ENCODE measurements at regions not wholly inside any gene's neighbourhood (a gene's known extent, or its start where the extent isn't known, plus 50 kb on each side); places are given as distances from the start of the nearest gene placed in this dataset.
A peak's percentile ranks its signal among the peaks of the same experiment; 100 is the strongest.

DNA sequence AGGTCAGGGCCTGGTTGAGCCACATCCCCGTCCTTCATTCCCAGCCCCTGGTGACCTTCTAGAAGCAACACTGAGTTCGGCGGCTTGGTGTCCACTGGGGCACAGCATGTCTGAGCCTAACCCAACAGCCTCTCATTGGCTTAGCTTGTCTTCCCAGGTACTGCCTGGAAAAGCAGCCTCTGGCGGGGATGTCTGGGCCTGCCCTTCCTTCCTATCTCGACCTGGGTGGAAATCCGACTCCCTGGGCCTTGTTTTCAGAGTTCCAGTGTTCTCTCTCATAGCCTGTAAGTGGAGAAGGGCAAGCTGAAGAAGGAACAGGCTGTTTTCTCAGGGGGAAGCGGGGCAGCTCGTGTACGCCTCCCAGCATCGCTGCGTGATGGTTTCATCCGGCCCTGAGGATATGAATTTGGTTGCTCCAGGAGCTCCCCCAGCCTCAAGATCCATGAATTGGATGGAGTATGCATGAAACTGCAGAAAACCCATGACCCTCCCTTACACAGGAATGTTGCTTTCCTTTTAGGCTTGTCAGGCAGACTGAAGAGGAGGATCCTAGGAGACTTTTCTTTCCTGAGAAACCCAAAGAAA lies 116.5 kb upstream of the IRF2BP2 start:
- DNase-seq, result no peak

DNA sequence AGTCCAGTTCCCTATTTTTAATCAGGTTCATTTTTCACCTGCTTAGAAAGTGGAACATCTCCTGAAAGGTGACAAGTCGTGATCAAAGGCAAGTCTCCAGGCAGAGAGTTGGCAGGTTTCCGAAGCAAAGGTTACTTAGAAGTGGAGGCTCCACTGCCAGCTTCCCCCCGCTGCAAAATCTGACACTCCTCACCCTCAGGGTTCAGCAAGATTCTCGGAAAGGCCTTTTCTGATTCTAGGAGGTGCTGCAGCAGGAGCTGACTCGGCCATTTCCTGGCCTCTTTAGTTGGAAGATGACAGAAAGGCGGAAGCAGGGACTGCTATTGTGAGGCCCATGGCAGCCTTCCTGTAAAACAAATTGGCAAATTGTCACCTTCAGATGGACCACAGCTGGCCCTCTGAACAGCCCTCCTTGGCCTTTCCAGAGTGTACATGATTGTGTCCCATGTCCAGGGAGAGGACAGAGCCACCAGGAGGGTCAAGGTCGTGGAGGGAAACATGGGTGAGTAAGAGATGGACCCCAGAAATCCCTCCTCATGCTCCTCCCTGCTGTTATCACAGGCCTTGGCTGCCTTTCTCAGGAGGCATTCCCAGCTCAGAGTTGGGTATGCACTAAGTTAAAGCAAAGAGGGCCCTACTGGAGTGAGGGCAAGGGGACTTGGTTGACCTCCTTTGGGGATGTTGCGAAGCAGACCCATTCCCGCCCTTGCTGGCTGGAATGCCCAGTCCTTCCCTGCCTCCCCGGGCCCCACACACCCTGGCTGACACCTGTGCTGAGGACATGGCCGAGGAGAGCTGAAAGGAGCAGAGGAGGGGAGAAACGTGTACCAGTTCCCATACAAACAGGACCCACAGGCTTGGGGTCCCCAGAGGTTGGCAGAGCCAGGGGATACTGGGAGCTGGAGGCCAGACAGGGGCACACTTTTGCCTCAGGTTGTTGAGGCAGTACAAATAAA lies 115.5 kb upstream of the IRF2BP2 start:
- peak; percentile 54 for DNase-seq

DNA sequence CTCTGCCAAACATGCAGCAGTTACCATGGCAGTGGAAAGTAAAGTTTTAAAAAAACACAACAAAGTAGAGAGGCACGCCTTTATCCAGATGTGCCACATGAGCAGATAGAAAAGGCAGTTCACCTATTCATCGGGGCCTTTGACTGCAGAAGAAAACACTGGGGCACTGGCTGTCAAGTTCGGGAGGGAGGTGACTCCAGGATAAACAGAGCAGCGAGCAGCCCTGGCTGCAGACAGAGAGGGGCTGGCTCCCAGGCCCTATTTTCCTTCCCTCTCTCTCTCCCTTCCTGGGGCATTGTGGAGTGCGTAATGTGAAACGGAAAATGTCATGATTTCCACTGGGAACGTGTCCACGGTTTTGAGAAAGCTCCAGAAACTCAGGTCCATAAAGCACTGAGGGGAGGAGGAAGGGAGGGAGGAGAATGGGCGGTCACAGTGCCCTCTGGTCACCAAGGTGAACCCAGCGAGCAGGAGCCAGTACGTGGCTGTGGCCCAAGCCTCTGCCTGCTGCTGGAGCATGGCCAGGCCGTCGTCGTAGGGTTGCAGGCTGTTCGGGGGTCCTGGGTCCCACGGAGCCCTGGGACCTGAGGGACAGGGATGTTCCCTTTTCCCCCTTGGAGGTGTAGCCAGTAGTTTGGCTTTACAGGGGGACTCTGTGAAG lies 114.7 kb upstream of the IRF2BP2 start:
- no peak for DNase-seq

- DNase-seq, result no peak
These were observed 113.1 kb upstream of the IRF2BP2 start for GRCh38 chr1:234722904-234723720.

DNA sequence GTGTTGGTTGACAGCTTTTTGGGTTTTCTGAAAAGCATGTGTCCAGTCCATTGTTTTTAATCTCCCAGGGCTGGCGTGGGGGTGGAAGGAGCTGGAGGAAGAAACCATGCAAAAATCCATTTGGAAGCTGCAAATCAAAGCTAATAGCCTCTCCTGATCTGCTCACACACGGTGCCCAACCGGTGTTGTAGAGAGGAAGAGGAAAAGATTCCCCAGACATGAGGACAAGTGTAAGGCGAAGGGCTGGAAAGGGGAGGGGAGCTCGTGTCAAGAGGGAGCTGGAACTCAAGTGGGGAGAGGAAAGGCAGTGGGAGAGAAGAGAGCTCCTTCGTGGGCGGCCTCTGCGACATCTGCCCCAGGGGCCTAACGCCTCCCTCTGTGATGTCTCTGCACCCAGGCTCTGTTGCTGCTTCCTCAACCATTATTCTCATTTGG lies 112.3 kb upstream of the IRF2BP2 start:
- DNase-seq, result no peak

DNA sequence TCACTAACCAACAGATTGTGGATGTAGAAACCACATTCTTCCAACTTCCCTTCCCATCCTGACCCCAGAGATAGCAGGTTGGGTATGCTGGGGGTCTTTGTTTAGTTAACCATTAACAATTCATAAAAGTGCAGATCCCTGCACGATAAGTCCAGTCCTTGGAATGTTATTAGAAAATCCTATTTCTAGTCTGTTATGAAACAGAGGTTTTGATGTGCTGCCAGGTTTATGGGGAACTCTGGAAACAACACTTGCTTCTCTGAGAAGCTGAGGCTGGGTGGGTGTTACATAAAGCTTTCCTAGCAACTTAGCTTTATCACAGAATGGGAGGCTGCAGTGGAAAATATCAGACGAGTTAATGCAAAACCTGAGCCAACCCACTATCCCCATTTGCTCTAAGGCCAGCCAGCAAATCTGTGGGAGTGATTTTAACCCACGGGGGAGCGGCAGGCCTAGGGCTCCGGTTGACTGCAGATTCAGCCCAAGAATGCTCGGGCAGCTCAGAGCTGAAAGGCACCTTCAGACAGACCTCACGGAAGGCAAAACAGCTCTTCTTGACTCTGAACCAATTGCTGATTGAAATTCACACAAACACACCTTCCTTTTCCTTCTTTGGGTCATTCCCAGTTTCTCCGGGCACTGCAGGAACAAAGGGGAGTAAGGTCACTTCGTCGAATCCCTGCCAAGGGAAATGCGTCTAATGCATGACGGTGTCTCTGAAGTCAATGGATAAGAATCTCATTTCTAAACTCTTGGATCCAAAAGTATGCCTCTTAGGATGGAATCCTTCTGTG lies 111.7 kb upstream of the IRF2BP2 start:
- no peak for DNase-seq

DNA sequence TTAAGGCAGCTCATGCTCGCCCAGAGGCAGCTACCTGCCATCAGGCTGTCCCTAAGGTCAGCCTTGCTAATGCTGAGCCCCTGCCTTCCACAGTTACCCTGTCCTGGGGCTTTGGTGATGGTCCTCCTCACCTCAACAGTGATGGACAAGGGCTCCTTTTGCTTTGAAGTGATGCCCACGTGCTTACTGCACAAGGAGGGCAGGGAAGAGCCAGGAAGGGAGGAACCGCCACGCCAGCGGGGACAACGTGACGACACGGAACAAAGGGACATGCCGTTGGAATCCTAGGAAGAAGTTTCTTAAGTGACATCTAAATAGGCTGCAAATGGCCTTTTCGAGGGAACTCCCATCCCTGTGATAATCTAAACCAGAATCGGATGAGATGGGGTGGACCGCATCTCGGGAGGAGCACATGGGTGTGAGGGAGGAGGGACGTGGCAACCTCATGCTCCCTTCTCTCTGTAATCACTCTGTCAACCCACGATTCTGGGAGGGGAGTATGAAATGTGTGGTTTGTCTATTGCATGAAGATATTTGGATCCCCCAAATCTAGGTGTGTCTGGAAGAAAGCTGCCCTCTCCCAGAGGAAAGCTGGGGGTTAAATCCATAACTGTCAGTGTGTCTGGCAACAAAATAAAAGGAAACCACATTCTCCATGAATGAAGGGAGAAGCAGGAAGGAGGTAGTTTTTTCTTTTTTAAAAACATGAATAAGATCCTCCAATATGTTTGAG lies 110.9 kb upstream of the IRF2BP2 start:
- no peak for DNase-seq

DNA sequence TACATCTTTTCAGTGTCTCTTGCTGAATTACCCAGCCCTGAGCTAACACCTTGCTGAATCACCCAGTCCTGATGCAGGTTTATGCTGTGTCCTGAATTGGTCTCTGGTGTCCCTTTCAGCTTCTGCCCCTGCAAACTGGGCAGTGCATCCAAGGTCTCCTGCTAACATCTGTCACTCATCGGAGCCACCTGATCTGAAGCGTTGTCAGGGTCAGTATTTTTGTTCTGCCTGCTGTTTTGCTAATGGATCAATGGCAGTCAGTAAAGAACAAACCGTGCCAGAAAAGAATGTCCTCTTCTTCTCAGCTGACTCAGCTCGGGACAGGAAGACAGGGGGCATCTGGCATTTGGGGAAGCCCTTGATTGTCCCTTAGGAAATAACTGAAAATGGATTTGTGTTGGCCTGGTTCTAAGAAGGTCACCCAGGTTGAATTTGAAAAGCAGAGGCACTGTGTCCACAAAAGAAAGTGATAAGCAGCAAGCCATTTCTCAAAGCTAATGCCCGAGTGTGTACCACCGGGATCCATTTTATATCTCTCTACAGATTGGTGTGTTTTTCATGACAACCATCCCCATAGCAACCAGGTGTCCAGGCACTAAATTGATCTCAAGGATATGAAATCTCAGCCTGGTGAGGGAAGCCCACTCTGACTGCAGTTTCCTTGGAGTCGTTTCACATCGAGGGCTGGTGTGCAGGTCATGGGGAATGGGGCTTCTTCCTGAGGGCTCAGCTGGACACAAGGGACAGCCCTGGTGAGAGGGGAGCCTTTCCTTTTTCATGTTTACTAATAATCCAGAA lies 109.7 kb upstream of the IRF2BP2 start:
- DNase-seq, result no peak

DNA sequence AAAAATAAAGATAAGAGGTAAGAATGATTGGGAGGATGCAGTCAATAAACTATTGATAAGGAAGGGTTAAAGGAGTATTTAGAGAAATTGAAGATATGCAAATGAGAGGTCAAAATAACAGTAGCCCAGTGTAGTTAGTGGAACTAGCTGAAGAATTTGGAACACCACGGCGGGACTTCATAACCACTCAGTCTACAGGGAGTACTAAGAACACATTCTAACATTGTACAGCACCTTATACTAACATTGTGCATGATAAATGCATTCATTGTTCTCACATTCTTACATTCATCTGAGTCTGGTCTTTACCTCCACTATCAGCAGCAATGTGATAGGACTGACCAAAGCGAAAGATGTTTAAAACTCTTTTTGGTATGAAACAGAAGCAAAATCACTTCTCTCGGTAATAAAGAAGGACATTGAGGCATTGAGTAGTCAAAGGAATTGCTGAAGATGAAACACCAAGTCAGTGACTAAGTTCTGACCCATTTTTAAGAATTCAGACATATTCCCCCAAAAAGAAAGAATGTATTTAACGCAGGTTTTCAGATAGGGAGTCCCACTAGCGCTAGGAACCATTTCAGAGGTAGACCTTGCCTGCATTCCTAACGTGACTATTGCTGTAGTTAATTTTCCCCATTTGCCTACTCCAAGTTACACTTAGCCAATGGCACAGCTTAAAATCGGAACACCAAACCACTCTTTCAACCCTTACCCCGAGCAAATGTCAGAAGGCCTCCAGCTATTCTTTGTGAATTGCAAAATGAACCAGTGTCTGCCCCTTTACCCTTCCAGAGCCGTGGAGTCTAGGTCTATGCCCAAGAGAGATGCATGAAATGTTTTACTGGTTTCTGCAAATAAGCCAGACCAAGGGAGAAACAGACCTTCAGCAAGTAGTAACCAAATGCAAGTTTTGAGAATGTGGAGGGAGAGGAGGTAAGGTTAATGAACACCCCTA lies 108.8 kb upstream of the IRF2BP2 start:
- no peak for DNase-seq

DNA sequence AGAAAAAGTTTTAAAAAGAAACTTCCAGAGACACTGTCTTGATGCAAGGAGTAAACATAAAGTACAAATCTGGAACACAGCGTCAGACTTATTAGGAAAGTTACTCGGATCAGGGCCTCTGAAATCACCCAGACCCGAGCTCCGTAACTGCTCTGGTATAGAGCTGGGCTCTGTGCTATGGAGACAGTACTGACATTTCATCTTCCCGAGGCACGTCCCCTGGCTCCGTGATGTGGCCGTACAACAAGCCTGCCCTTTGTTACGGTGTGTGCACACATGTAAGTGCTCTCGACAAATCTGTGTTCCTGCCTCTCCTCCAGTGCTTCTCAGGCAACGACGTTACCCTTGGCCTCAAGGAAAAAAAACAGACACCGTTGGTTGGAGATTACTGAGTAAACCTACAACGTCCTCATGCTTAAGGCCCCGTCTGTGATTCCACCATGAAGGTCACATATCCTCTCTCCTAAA lies 107.0 kb upstream of the IRF2BP2 start:
- no peak for DNase-seq

- DNase-seq, result no peak
These were observed 105.5 kb upstream of the IRF2BP2 start for GRCh38 chr1:234715252-234716014.

DNA sequence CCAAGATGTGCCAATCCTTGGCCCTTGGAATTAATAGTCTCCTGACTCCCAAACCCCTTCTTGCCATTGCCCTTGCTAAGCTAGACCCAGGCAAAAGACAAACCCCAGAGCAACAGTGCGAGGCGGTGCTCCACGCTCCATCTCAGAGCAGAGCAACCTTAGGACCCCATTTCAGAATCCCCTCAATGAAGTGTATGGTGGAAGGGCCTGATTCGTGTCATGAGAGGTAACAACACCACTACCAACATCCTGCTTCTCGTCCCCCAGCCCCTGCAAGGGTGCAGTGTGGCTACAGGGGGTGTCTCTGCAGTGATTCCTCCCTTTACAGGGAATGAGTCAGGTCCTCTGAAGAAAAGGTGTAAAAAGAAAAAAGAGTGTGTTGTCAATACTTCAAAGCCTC lies 103.9 kb upstream of the IRF2BP2 start:
- DNase-seq, result no peak

GRCh38 chr1:234713440-234713839 lies 103.5 kb upstream of the IRF2BP2 start:
- DNase-seq, result no peak

DNA sequence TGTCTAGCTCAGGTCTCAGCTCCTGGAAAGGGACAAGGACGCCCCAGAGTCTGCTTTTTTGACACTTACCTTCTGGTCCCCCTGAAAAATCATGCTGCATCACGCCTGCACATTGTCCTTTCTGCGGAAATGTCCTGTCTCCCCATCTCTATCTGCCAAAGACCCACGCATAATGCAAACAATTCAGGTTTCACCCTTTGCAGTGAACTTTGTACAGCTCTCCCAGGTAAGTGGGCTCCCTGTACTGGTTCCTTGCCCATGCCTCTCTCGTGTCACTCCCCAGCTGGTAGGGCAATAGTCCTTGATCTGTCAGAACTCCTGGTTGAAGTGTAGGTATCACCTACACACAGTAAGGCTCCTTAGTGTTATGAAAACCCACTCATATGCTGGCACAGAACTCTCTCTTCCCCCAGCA lies 102.9 kb upstream of the IRF2BP2 start:
- DNase-seq, result no peak

- no peak for DNase-seq
These were observed 101.2 kb upstream of the IRF2BP2 start for GRCh38 chr1:234710936-234711724.

GRCh38 chr1:234710381-234710780 lies 100.4 kb upstream of the IRF2BP2 start:
- no peak for DNase-seq

GRCh38 chr1:234709473-234710228 lies 99.7 kb upstream of the IRF2BP2 start:
- no peak for DNase-seq

Data from central memory CD4-positive, alpha-beta T cell (primary cell).